ENCODE measurements at regions not wholly inside any gene's neighbourhood (a gene's known extent, or its start where the extent isn't known, plus 50 kb on each side); places are given as distances from the start of the nearest gene placed in this dataset.
"Not testable (repeated sequence)": the region's sequence is repeated elsewhere in the genome, so short reads cannot be mapped to it uniquely, and the experiment has no call there.

DNA sequence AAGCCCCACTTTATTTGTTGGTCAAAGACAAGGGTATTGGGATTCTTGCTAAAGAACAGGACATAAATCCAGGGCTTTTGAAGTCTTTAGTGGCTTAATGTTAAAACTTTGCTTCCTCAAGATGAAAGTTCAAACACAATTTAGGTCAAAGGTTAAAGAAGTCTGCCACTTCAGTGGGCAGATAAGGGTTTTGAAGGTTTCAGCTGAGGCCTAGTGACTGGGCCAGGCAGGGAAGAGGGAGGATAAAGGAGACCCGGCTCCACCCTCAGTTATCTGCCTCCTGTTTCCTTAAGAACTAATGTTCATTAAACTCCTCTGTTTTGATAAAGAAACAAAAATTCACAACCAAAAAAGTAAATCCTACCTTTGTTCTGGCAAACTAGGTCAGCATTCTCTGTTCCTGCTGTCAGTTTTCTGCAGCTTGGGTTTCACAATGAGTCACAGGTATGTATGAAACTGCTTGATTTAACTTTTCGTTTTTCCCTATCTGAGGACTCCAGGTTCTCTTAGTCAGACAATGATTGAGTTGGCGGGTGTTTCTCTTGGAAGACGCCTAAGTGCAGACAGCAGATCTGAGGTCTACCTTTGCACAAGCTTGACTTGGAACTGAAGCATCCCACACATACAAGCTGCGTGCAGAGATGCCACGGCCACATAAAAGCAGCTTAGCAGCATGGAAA is 208.3 kb downstream of the EXOC5 start:
- no peak for DNase-seq (ENCODE audit: low spot score)

DNA sequence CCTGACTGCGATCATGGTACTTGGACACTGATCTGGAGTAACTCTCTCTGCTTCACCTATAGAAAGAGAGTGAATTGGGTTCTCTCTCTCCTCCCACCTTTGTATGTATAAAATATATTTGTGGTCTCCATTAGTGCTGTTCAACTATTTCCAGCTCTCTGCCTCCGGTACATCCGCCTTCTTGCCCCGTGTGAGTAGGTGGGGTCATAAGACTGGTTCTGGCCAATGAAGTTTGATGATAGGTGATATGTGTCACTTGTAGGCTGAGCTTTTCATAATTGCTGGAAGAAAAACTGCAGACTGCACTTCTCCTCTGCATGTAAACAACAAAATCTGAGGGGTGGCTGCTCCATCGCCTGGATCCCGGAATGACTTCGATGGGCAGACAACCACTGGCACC is 210.4 kb downstream of the EXOC5 start:
- no peak for DNase-seq (ENCODE audit: low spot score)

DNA sequence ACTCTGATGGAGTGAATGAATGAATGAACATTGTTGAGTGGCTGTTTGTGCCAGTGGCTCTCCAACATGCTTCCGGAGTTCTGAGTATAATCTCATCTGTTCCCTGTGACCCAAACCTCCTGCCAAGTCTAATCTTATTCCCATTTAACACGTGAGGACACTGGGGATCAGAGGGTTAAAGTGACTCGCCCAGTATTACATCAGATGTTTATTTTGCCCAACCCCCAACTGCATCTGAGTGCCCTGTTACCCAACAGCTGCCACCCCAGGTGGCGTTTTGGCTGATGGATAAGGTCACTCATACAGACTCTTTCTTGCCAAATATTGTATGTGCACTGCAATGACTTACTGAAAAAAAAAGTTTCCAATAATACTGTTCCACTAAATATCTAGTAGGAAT is 210.9 kb downstream of the EXOC5 start:
- DNase-seq (ENCODE audit: low spot score), result no peak

GRCh38 chr14:57056522-57056921 is 212.2 kb downstream of the EXOC5 start:
- not testable (repeated sequence) for DNase-seq (ENCODE audit: low spot score)

GRCh38 chr14:57052705-57053302 is 215.9 kb downstream of the EXOC5 start:
- no peak for DNase-seq (ENCODE audit: low spot score)

DNA sequence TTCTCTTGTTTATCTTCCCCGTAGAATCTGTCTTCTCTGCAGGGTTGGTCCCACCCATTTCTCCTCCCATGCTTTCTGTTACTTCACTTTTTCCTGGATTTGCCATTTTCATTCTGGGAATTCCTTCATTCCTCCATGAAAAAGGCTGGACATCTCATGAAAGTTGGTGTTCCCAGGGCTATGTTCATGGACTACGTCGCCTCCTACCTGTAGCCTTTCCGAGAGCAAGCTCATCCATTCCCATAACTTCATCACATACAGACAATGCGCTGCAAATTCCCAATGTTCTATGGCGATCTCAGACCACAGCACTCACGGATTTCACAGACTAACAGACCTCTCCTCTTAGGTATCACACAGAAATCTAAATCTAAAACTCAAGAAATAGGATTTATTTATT is 217.1 kb downstream of the EXOC5 start:
- DNase-seq (ENCODE audit: low spot score), result no peak

- DNase-seq (ENCODE audit: low spot score), result no peak
Measured at GRCh38 chr14:57049848-57050247, 218.9 kb downstream of the EXOC5 start.

GRCh38 chr14:57046175-57046574 is 222.5 kb downstream of the EXOC5 start:
- DNase-seq (ENCODE audit: low spot score), result no peak

- DNase-seq (ENCODE audit: low spot score), result not testable (repeated sequence)
Measured at GRCh38 chr14:57044101-57044973, 224.4 kb downstream of the EXOC5 start.

DNA sequence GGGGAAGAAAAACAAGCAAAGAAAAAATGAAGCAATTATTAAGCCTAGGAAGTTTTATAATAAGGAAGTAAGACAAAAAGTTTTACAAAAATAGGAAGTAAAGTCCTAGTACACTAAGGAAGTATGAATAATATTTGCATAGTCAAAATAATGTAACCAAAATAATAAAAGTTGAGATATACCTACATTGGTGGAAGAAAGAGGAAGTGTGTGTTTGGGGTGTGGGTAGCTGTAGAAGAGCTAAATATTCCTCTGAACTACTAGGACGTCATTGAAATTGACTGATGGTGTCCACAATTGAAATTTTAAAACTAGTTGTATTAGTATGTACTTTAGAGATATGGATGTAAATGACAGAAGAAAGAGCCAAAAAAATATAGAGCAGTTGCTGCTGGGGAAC is 228.4 kb upstream of the OTX2 start:
- DNase-seq (ENCODE audit: low spot score), result no peak

- DNase-seq (ENCODE audit: low spot score), result no peak
Measured at GRCh38 chr14:57031474-57031873, 221.2 kb upstream of the OTX2 start.

GRCh38 chr14:57029620-57030253 is 219.5 kb upstream of the OTX2 start:
- DNase-seq (ENCODE audit: low spot score), result no peak

DNA sequence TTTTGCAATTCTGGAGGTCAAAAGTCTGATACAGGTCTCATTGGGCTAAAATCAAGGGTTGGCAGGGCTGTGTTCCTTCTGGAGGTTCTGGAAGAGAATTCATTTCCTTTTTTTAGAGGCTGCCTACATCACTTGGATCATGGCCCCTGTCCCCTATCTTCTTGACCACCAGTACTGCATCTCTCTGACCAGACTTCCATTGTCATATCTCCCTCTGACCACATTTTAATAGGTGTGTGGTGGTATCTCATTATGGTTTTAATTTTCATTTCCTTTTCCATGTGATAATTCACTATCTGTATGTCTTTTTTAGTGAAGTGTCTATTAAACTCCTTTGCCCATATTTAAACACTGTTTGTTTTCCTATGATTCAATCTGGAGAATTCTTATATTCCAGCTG is 215.2 kb upstream of the OTX2 start:
- DNase-seq (ENCODE audit: low spot score), result no peak

- no peak for DNase-seq (ENCODE audit: low spot score)
Measured at GRCh38 chr14:57022608-57023007, 212.3 kb upstream of the OTX2 start.

GRCh38 chr14:57018065-57018464 is 207.8 kb upstream of the OTX2 start:
- DNase-seq (ENCODE audit: low spot score), result no peak

GRCh38 chr14:57013987-57014386 is 203.7 kb upstream of the OTX2 start:
- no peak for DNase-seq (ENCODE audit: low spot score)

DNA sequence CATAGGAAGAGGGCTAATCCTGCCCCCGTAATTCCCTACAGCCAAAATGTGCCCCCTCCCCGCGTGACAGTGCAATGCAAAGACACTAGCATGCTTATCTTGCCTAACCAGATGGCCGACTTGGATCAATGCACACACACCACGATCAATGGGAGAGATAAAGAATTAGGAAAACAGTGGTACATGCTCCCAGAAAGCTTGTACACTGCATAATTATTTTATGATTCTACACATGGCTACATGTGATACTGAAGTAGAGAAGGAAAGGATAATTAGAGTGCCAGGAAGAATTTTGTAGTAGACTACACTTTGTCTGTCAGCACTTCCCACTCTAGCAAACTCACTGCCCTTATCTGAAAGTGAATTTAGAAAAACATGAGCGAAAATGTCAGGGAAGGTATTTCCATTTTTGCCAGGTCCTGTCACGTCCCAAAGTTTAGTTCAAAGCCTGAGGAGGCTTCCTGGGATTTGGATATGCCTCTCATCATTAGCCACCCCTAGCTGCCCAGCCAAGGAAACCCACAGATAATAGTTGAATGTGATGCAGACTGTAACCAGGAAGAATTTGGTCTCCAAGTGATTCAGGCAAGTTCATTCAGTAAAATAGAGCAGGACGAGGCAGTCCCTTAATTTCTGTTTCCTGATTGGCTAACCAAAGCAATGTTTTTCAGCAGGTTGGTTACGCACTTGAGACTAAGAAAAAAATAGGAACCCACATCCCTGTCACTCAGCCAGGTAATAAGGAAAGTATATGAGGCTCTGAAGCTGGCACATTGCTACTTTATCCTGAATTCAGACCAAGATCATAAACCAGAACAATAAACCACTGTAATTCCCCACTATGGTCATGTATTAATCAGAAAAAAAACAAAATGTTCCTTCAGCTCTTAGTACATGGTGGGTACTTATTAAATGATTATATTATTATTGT is 199.6 kb upstream of the OTX2 start:
- DNase-seq (ENCODE audit: low spot score), result no peak

DNA sequence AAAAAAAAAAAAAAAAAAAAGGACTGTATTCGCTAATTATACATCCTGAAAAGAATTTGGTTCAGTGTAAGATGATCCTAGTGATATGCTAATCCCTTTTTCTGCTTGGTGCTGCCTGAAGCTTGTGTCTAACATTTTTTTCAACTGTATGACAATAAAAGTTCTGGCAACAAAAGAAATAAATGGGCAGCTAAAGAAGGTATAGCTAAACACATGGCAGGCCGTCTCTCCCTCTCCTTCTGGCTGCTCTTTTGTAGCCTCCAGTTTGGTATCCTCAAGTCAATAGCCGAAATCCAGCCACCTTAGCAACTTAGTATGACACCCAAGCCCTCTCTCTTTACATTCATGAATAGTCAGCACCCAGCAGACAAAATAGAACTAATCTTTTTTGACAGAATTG is 198.3 kb upstream of the OTX2 start:
- no peak for DNase-seq (ENCODE audit: low spot score)

GRCh38 chr14:56998728-56999127 is 188.4 kb upstream of the OTX2 start:
- no peak for DNase-seq (ENCODE audit: low spot score)

GRCh38 chr14:56996721-56997399 is 186.6 kb upstream of the OTX2 start:
- DNase-seq (ENCODE audit: low spot score), result no peak

DNA sequence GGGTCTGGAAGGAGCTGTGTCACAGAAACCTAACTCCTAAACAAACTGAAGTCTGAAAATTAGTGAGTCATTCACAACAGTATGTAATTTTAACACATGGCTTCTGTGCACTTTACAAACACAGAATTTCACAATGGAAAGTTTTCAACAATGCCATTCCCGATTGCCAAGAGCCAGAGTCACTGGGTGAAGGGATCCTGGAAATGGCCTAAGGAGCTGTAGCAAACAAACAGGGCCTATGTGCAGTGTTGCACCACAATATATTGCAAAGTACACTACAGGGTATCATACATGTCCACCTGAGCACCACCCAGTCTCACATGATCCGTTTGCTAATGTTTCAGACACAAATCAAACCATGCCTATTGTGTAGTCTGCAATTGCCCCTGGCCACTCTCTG is 184.7 kb upstream of the OTX2 start:
- no peak for DNase-seq (ENCODE audit: low spot score)

Data from AG20443 (cell line).